ENCODE measurements at regions not wholly inside any gene's neighbourhood (a gene's known extent, or its start where the extent isn't known, plus 50 kb on each side); places are given as distances from the start of the nearest gene placed in this dataset.

DNA sequence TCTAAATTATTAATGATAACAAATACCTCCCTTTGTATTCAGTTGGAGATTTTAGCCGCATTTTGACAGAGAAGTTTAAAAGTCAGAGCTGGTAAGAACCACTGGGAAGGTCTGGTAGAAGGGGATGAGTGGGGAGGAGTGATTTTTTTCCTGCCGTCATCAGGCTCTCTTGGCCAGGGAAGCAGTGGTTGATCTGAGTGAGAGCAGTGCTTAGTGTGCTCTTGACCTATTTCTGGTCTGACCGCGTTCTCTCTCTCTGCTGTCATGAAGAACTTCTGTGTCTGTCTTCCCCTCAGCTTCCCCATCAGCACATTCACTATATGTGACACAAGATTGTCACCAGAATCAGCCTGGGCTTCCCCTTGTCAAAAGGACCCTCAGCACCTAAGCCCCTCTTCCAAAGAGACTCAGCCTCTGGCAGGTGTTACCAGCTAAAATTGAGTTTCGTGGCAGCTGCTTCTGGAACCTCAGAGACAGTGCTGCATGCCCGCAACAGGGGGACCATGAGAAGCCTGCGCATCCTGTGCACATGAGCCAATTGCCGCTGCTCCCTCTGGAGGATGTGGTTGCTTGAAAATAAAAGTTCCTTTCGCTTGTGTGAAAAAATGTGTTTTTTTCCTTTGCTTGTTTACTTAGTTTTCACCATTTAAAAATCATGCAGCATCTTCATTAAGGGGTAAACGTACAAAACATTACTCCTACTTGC is 268.9 kb downstream of the C4orf33 start:
- Histone ChIP-seq H3K27ac (ENCODE audit: low read depth, low read length) (no peak overlapping the region), H4K20me1 (ENCODE audit: insufficient read depth, low read length) (no peaks in the 10 kb centered on the region), H3K4me2 (ENCODE audit: insufficient read depth, low read length) (no peak overlapping the region), H3K36me3 (ENCODE audit: insufficient read depth, low read length) (no peaks in the 10 kb centered on the region), H2AFZ (ENCODE audit: low read length) (peak overlapping the region; percentile 62), H3K4me1 (ENCODE audit: insufficient read depth, low read length) (no peaks in the 10 kb centered on the region), H3K9me3 (ENCODE audit: low read depth, low read length) (no peaks in the 10 kb centered on the region), H3K27me3 (ENCODE audit: insufficient read depth, low read length) (peaks cover 3% of the 10 kb centered on the region), H3K79me2 (ENCODE audit: insufficient read depth, low read length) (no peaks in the 10 kb centered on the region), H3K4me3 (ENCODE audit: insufficient read depth, low read length) (no peak overlapping the region)
- TF ChIP-seq, protein P1, sequence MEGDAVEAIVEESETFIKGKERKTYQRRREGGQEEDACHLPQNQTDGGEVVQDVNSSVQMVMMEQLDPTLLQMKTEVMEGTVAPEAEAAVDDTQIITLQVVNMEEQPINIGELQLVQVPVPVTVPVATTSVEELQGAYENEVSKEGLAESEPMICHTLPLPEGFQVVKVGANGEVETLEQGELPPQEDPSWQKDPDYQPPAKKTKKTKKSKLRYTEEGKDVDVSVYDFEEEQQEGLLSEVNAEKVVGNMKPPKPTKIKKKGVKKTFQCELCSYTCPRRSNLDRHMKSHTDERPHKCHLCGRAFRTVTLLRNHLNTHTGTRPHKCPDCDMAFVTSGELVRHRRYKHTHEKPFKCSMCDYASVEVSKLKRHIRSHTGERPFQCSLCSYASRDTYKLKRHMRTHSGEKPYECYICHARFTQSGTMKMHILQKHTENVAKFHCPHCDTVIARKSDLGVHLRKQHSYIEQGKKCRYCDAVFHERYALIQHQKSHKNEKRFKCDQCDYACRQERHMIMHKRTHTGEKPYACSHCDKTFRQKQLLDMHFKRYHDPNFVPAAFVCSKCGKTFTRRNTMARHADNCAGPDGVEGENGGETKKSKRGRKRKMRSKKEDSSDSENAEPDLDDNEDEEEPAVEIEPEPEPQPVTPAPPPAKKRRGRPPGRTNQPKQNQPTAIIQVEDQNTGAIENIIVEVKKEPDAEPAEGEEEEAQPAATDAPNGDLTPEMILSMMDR (IDR thresholded peaks at IDR 0.05; ENCODE audit: extremely low read depth, low read depth, low read length), result no peak
- no peak for DNase-seq (ENCODE audit: insufficient read length, low spot score, missing footprints)

DNA sequence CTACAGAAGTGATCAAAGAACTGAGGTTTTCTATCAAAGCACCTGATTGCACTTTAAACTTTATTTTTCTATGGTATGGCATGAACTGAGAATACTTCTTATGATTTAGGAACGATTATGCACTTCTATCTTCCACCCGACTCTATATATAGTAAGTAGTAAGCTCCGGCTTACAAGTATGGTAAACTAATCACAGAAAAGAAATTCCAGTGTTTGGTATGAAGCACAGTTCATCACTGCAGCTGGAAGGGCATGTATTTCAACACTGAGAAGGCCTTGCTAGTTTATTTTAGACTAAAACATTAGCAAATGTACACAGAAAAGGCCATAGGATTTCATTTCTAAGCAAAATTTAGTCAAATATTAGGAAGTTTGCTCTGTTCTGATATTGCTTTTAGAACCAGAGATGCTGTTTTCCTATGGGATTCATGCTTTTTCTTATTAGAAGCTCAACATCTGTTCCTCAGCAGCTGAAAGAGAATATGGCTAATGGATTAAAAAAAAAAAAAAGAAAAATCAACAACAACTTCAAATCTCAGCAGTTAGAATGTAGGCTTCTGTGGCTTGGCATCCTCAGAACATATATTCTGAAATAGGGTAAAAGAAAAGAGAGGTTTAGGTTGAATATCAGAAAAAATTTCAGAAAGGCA is 273.5 kb downstream of the C4orf33 start:
- no peaks in the 10 kb centered on the region for H3K9me3 ChIP-seq (ENCODE audit: low read depth, low read length)
- no peak overlapping the region for H3K27ac ChIP-seq (ENCODE audit: low read depth, low read length)
- no peaks in the 10 kb centered on the region for H3K4me1 ChIP-seq (ENCODE audit: insufficient read depth, low read length)
- no peak overlapping the region for H2AFZ ChIP-seq (ENCODE audit: low read length)
- H3K4me3 ChIP-seq (ENCODE audit: insufficient read depth, low read length), result no peak overlapping the region
- DNase-seq (ENCODE audit: insufficient read length, low spot score, missing footprints), result no peak
- TF ChIP-seq, protein P1 (IDR thresholded peaks at IDR 0.05; ENCODE audit: extremely low read depth, low read depth, low read length), result no peak
- H3K36me3 ChIP-seq (ENCODE audit: insufficient read depth, low read length), result no peaks in the 10 kb centered on the region
- no peak overlapping the region for H3K4me2 ChIP-seq (ENCODE audit: insufficient read depth, low read length)
- H4K20me1 ChIP-seq (ENCODE audit: insufficient read depth, low read length), result no peaks in the 10 kb centered on the region
- H3K79me2 ChIP-seq (ENCODE audit: insufficient read depth, low read length), result no peaks in the 10 kb centered on the region
- peaks cover 3% of the 10 kb centered on the region for H3K27me3 ChIP-seq (ENCODE audit: insufficient read depth, low read length)

DNA sequence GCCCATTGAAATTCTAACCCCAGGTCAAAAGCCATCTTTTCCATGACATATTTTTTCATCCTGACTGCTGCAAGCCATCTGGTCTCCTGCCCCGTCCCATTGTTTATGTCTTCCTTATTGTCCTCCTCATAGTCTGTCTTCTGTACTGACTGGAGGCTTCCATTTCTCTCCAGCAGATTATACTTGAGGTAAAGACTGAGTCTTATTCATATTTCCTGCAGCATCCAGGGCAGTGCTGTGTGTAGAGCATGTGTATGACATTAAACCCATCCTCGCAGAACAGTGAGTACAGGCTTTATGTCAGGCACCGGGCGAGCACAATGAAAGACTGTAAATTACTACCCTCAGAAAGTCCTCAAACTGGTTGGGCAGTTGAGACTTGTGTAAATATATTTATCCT is 275.1 kb downstream of the C4orf33 start:
- Histone ChIP-seq H3K4me1 (ENCODE audit: insufficient read depth, low read length) (no peaks in the 10 kb centered on the region), H3K9me3 (ENCODE audit: low read depth, low read length) (no peaks in the 10 kb centered on the region), H2AFZ (ENCODE audit: low read length) (no peak overlapping the region), H3K27ac (ENCODE audit: low read depth, low read length) (no peak overlapping the region), H3K4me3 (ENCODE audit: insufficient read depth, low read length) (no peak overlapping the region), H3K79me2 (ENCODE audit: insufficient read depth, low read length) (no peaks in the 10 kb centered on the region), H3K4me2 (ENCODE audit: insufficient read depth, low read length) (no peak overlapping the region), H3K36me3 (ENCODE audit: insufficient read depth, low read length) (no peaks in the 10 kb centered on the region), H4K20me1 (ENCODE audit: insufficient read depth, low read length) (no peaks in the 10 kb centered on the region), H3K27me3 (ENCODE audit: insufficient read depth, low read length) (no peaks in the 10 kb centered on the region)
- DNase-seq (ENCODE audit: insufficient read length, low spot score, missing footprints), result no peak
- TF ChIP-seq, protein P1 (IDR thresholded peaks at IDR 0.05; ENCODE audit: extremely low read depth, low read depth, low read length), result no peak

DNA sequence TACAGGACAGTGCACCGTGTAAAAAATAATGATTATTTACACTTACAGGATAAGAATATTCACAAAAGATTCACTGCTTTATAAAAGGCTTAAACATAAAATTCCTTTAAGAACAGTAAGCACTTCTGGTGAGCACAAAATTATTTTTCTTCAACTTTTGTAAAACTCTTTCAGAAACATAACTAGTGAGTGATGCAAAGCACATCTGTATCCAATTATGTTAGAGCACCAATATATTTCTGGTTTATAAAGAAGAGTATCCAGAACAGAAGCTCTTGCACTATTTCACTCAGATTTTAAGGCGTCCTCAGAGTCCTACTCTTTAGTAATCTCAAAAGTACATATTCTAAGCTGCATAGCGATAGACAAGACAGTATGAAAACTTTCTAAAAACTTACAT is 276.0 kb downstream of the C4orf33 start:
- Histone ChIP-seq H3K4me1 (ENCODE audit: insufficient read depth, low read length) (no peaks in the 10 kb centered on the region), H3K4me2 (ENCODE audit: insufficient read depth, low read length) (no peak overlapping the region), H3K27me3 (ENCODE audit: insufficient read depth, low read length) (no peaks in the 10 kb centered on the region), H3K36me3 (ENCODE audit: insufficient read depth, low read length) (no peaks in the 10 kb centered on the region), H2AFZ (ENCODE audit: low read length) (no peak overlapping the region), H3K4me3 (ENCODE audit: insufficient read depth, low read length) (no peak overlapping the region), H3K79me2 (ENCODE audit: insufficient read depth, low read length) (no peaks in the 10 kb centered on the region), H3K27ac (ENCODE audit: low read depth, low read length) (no peak overlapping the region), H4K20me1 (ENCODE audit: insufficient read depth, low read length) (no peaks in the 10 kb centered on the region), H3K9me3 (ENCODE audit: low read depth, low read length) (no peaks in the 10 kb centered on the region)
- TF ChIP-seq, protein P1 (IDR thresholded peaks at IDR 0.05; ENCODE audit: extremely low read depth, low read depth, low read length), result no peak
- DNase-seq (ENCODE audit: insufficient read length, low spot score, missing footprints), result no peak
